ENCODE measurements at regions not wholly inside any gene's neighbourhood (a gene's known extent, or its start where the extent isn't known, plus 50 kb on each side); places are given as distances from the start of the nearest gene placed in this dataset.
"Not testable (repeated sequence)": the region's sequence is repeated elsewhere in the genome, so short reads cannot be mapped to it uniquely, and the experiment has no call there.

GRCh38 chr15:23225756-23226729 lies 89.4 kb upstream of the GOLGA6L1 start:
- DNase-seq (ENCODE audit: low read depth) = not testable (repeated sequence)

DNA sequence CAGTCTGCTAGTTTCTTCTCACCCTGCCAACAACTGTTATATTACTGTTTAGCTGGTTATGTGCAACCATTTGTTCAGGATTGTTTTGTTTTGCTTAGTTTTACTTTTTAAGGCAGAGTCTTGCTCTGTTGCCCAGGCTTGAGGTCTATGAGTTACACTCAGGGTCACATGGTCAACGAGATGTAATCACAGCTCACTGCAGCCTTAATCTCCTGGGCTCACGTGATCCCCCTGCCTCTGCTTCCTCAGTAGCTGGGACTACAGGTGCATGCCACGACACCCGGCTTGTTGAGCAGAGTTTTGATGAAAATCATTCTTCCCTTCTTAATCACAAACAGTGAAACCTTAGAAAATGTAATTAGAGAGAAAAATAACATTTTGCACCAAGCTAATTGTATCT lies 72.8 kb upstream of the GOLGA6L1 start:
- peak; percentile 0 for DNase-seq (ENCODE audit: low read depth)

DNA sequence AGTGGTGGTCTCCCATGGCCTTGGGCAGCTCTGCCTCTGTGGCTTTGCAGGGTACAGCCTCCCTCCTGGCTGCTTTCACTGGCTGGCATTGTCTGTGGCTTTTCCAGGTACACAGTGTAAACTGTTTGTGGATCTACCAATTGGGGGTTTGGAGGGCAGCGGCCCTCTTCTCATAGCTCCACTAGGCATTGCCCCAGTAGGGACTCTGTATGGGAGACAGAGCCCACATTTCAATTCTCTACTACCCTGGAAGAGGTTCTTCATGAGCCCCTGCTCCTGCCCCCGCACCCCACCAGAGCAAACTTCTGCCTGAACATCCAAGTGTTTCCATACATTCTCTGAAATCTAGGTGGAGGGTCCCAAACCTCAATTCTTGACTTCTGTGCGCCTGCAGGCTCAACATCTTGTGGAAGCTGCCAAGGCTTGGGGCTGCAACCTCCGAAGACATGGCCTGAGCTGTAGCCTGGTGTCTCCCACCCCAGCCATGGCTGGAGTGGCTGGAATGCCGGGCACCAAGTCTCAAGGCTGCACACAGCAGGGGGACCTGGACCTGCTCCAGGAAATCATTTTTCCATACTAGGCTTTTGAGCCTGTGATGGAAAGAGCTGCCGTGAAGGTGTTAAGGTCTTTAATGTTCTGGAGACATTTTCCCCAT lies 63.3 kb upstream of the GOLGA6L1 start:
- DNase-seq (ENCODE audit: low read depth) = not testable (repeated sequence)

- DNase-seq (ENCODE audit: low read depth) = not testable (repeated sequence)
These were observed 61.8 kb upstream of the GOLGA6L1 start for GRCh38 chr15:23198375-23198774.

- not testable (repeated sequence) for DNase-seq (ENCODE audit: low read depth)
These were observed 55.7 kb upstream of the GOLGA6L1 start for GRCh38 chr15:23192313-23192712.
